T-helper 1 cell treated with Interleukin-12 subunit alpha and Interleukin-12 subunit beta and Interleukin-4 antibody, amounts not matched to agents 30 ng/mL and 1 ng/mL, for 36 hours (primary cell): ENCODE measurements at regions not wholly inside any gene's neighbourhood (a gene's known extent, or its start where the extent isn't known, plus 50 kb on each side); places are given as distances from the start of the nearest gene placed in this dataset.

ENCODE experiments used
- intact Hi-C: fragments of 100-400 bp; cut with micrococcal nuclease; formaldehyde crosslinking; loops from one replicate; pipeline ENCODE4 v1.15.1; 2024

- intact Hi-C loops, result no loop called here
These were observed 131.8 kb upstream of the GALNT5 start for GRCh38 chr2:157125685-157126084.

DNA sequence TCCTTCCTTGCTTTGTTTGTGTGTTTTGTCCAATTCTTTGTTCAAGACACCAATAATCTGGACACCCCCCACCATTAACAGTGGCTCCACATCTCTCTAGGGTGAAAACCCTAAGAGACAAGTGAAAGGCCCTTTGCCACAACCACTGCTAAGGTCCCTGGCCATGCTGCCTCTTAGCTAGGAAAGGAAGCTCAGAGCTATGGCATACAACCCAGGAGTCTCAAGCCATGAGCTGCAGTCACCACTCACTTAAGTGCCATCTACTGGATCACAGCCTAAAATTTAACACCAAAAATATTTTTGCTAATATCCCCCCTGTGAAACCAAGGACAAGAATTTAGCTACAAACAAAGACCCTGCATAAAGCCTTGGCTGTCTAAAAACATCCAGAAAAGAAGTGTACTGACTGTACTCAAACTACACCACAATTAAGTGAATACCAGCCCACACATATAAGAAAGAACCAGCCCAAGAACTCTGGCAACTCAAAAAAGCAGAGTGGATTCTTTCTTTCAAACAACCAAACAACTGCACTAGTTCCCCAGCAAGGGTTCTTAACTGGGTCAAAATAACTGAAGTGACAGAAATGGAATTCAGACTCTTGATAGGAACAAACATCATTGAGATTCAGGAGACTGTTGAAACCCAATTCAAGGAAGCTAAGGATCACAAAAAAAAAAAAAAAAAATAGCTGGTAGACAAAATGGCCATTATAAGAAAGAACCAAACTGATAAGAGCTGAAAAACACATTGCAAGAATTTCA is 130.1 kb upstream of the GALNT5 start:
- intact Hi-C loops, result no loop called here

DNA sequence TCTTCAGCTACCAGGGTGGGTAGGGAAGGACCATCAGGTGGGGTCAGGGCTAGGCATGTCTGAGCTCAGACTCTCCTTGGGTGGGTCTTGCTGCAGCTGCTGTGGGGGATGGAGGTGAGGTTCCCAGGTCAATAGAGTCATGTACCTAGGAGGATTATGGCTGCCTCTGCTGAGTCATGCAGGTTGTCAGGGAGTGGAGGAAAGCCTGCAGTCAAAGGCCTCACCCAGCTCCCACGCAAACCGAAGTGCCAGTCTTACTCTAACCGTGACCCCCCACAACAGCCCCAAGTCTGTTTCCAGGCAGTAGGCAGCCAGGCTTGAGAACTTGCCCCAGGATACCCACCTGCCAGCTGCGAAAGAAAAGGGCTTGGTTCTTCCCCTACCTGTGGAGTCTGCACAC is 113.6 kb upstream of the GALNT5 start:
- intact Hi-C loops, result no loop called here

DNA sequence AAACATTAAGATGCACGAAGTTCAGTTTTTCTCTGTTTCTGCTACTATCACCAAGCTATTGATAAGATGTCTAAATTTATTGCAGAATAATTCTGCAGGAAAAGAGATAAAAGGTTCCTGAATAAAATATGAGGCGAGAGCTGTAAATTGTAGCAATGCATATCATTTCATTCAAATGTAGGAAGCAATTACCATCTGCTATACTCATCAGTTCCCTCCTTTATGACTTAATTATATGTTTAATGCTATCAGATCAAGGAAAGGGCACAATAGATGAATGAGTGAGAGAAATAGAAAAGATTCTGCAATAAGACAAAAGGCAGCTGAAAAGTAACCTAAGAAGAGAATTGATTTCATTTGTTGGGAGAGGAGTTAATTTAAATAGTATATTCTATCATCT is 108.2 kb upstream of the GALNT5 start:
- intact Hi-C loops, result no loop called here

- intact Hi-C loops, result no loop called here
These were observed 106.8 kb upstream of the GALNT5 start for GRCh38 chr2:157150747-157151146.

DNA sequence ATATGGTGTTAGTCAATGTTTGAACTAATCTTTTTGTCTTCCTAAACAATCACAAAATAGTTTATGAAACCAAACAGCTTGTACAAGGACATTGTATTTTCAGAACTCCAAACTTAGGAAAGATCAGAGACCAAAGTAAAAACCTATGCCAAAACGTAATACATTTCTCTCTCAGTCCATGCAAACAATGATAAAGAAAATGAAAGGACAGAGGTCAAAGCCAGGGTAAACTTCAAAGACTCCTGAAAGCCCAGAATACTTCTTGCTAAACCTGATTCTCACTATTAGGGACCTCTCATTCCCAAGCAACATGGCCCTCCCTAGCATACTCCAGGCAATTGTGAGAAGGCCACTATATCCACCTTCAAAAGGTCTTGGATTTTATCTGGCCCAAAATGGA is 105.1 kb upstream of the GALNT5 start:
- intact Hi-C loops, result no loop called here

DNA sequence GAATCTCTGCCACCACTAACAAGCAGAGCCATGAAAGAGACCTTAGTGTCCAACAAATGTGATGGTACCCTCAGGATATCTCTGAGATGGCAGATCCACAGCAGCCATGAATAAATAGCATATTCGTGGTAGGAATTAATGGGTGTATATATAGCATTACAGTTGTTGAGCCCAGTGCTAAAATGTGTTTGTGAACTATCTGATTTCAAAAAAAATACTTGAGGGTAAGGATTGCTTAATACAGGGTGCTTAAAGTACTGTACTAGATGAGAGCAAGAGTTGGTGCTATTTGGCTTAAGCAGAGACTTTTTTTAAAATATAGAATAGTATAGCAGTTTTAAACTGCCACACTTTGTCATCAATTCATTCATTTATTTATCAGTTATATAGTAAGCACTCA is 101.5 kb upstream of the GALNT5 start:
- intact Hi-C loops, result no loop called here

DNA sequence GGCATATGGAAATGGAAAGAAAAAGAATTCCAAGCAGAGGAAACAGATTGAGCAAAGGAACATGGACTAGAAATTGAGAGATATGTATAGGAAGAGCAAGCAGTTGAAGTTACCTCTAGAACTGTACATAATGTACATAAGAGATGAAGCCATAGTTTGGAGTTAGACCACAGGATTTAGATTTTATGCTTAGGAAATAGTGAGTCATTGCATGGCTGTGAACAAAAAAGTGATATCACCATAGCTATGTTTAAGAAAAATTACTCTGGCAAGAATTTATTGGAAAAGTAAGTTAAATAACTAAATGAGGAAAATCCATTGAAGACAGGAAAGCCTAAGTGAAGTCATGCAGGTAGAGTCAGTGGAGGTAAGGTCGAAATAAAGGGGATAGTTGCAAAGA is 99.4 kb upstream of the GALNT5 start:
- intact Hi-C loops, result no loop called here

- intact Hi-C loops, result no loop called here
These were observed 98.1 kb upstream of the GALNT5 start for GRCh38 chr2:157159221-157159934.

- intact Hi-C loops, result no loop called here
These were observed 97.4 kb upstream of the GALNT5 start for GRCh38 chr2:157160111-157160510.

- intact Hi-C loops, result no loop called here
These were observed 93.1 kb upstream of the GALNT5 start for GRCh38 chr2:157164370-157164769.

GRCh38 chr2:157164891-157165290 is 92.6 kb upstream of the GALNT5 start:
- intact Hi-C loops, result no loop called here

GRCh38 chr2:157168501-157168900 is 89.0 kb upstream of the GALNT5 start:
- intact Hi-C loops, result no loop called here

DNA sequence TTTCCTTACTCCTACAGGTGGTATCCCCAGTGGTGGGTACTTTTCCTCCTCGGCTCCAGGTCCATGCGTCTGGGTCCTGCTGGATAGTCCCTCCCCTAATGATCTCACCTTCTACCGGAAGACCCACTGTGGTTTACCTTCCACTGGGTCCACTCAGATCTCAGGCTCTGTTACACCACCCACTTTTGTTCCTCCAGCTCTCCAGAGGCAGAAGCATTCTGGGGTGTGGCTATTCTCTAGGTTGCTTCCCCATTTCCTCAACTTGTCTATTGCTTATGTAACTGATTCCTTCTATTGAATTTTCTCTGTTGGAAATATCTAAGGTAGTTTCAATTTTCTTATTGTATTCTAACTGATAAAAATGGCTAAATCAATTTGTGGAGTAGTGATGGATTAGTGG is 87.6 kb upstream of the GALNT5 start:
- intact Hi-C loops, result no loop called here

DNA sequence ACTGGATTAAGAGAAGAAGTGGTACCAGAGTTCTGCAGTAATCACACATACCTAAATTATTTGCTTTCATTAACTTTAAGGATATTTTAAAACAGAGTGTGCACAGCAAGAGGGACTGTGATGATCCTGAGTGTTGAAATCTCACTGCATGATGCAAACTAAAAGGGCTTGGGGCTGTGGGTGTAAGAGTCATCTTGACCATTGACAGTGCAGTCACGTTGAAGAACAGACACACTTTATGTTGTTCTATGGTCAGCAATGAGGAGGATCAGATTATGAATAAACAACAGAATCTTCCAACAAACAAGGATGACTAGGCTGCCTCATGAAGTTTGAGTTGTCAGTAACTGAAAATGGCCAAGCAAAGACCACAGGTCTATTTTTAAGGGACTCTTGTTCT is 87.2 kb upstream of the GALNT5 start:
- intact Hi-C loops, result no loop called here

- intact Hi-C loops, result no loop called here
These were observed 85.3 kb upstream of the GALNT5 start for GRCh38 chr2:157172239-157172638.

DNA sequence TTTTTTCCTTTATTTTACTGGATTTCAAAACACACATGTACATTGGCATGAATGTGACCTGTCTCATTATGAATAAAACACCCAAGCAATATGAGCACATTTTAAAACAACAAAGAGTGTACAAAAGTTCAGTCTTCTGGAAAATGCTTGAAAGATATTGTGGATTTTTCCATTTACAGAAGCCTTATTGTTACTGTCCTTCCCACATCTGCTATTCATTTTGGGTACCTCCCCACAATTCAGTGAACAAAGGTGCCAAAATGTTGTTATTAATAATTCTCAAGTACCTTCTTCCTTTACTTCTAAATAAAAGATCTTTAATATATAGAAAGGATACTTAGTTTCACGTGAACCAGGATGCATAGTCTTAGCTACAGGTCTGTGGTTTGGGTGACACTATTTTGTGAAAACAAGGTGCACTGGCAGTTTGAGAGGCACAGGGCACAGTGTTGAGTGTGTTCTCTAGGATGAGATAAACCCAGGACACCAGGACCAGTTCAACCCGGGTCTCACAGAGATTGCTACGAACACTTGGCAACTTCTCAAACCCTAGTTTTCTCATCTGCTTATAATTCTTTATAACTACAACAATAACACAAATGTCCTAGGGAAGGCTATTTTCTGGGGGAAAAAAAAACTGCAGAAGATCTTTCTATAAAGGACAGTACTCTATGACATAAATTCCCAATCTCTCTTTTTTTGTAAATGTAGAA is 84.5 kb upstream of the GALNT5 start:
- intact Hi-C loops, result no loop called here

DNA sequence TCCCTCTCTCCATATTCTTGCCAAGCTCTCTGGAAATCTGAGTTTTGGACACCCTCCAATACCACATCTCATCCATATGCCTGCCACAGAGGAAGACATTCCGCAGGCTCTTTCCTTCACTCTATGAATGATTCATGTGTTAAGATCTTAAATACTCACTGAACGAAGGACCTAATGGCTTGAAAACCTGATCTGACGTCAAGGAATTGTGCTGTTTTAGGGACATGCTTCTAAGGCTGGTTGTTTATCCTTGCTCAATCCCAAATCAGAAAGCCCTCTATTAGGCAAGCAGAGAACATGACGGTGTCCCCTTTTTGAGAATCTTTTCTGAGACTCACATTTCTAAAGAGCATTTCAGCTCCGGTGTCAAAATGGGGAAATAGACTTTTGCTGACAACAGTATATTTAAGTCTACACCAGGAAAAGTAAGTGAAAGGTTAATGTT is 83.7 kb upstream of the GALNT5 start:
- intact Hi-C loops, result no loop called here

GRCh38 chr2:157174321-157174720 is 83.2 kb upstream of the GALNT5 start:
- intact Hi-C loops, result no loop called here

- intact Hi-C loops, result no loop called here
These were observed 80.9 kb upstream of the GALNT5 start for GRCh38 chr2:157176602-157177001.

DNA sequence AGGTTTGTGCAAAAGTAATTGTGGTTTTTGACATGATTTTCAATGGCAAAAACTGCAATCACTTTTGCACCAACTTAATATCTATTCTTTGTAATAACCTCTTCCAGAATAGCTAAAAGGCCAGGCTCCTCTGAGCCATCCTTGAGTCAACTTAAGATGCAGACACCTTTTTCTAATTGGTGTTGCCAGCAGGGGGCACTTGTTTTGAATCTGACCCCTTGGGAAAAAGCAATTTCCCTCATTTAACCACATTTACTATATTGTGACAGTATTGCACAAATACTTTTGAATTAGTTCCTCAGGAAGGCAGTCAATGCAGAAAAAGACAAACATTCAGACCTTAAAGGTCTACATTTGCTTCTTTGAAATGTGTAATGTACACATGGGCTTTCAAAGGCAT is 78.6 kb upstream of the GALNT5 start:
- intact Hi-C loops, result no loop called here

- intact Hi-C loops, result no loop called here
These were observed 78.0 kb upstream of the GALNT5 start for GRCh38 chr2:157179324-157180105.
